Testis (tissue), 2 donors: ENCODE measurements at regions not wholly inside any gene's neighbourhood (a gene's known extent, or its start where the extent isn't known, plus 50 kb on each side); places are given as distances from the start of the nearest gene placed in this dataset.
A peak's percentile ranks its signal among the peaks of the same experiment; 100 is the strongest.

Experiments
- DNase-seq: peaks from one replicate; pipeline ENCODE4 v3.0.0-alpha.2; 2019
- H3K27ac ChIP-seq, 2 donors: fragments of 200-600 bp; sonication (generic); one replicate each; pipeline ENCODE4 v1.5.1; 2019
- H3K27me3 ChIP-seq: fragments of 200-600 bp; sonication (generic); one replicate; pipeline ENCODE4 v1.5.1; 2019
- H3K36me3 ChIP-seq: fragments of 200-600 bp; sonication (generic); one replicate; pipeline ENCODE4 v1.5.1; 2017; ENCODE audit warnings: low read depth; ENCODE audit errors: missing control alignments
- H3K4me1 ChIP-seq: fragments of 200-600 bp; sonication (generic); one replicate; pipeline ENCODE4 v1.5.1; 2019
- H3K4me3 ChIP-seq, 2 donors: fragments of 200-600 bp; sonication (generic); one replicate each; pipeline ENCODE4 v1.5.1; 2017 to 2019
- H3K9me3 ChIP-seq: fragments of 200-600 bp; sonication (generic); one replicate; pipeline ENCODE4 v1.5.1; 2017
- POLR2A ChIP-seq: fragments of 450-650 bp; IDR thresholded peaks from one replicate; pipeline ENCODE4 v1.6.1; 2017; ENCODE audit warnings: antibody characterized with exemption, mild to moderate bottlenecking, moderate library complexity
- WGBS, 2 donors: methylation state at CpG; one replicate each; pipeline ENCODE4 v1.1.5; 2018; 5-methylcytosine and 5-hydroxymethylcytosine counted together
- intact Hi-C: fragments of 100-400 bp; cut with DNase I; formaldehyde crosslinking; loops from one replicate; pipeline ENCODE4 v1.15.1; 2023; ENCODE audit warnings: low total_unique reads
- TF ChIP-seq, protein P1 (sequence below), 3 experiments: fragments of 450-650 bp in 2 of 3; fragments of 200-600 bp in 1 of 3; sonication (generic) in 1 of 3; IDR thresholded peaks; one replicate each; pipeline ENCODE4 v1.5.1; 2016 to 2019; ENCODE audit warnings: antibody characterized with exemption in 3 of 3, mild to moderate bottlenecking in 2 of 3, moderate library complexity in 1 of 3

DNA sequence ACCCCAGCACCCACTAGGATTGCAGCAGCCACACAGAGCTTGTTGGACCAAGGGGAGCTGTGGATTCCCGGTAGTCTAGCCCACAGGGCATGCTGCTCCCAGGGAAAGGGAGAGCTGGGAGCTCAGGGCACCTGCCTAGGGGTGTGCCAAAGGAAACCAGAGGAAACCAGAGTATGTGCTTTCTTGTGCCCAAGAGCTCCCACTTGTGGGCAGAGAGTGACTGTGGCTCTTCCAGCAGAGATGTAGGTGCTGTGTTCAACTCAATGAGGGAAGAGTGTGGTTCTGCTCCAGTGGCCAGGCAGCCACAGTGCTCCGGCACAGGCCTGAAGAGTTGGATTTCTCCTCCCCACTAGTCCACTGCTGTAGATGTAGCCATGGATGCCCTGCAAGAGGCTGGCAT, 1050.0 kb upstream of the INTU start:
- intact Hi-C loops = no loop called here
- H3K4me3 ChIP-seq = no peak overlapping the region
- no peaks in the 10 kb centered on the region for H3K27me3 ChIP-seq
- TF ChIP-seq, protein P1, sequence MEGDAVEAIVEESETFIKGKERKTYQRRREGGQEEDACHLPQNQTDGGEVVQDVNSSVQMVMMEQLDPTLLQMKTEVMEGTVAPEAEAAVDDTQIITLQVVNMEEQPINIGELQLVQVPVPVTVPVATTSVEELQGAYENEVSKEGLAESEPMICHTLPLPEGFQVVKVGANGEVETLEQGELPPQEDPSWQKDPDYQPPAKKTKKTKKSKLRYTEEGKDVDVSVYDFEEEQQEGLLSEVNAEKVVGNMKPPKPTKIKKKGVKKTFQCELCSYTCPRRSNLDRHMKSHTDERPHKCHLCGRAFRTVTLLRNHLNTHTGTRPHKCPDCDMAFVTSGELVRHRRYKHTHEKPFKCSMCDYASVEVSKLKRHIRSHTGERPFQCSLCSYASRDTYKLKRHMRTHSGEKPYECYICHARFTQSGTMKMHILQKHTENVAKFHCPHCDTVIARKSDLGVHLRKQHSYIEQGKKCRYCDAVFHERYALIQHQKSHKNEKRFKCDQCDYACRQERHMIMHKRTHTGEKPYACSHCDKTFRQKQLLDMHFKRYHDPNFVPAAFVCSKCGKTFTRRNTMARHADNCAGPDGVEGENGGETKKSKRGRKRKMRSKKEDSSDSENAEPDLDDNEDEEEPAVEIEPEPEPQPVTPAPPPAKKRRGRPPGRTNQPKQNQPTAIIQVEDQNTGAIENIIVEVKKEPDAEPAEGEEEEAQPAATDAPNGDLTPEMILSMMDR (IDR thresholded peaks at IDR 0.05) = no peak
- no peak for TF ChIP-seq POLR2A
- DNase-seq = peak; percentile 23
- no peaks in the 10 kb centered on the region for H3K4me1 ChIP-seq
- 95 to 100% methylated on average over 1 to 2 of the region's 2 CpGs for WGBS, 2 donors
- no peaks in the 10 kb centered on the region for H3K36me3 ChIP-seq
- no peak overlapping the region for H3K27ac ChIP-seq
- H3K9me3 ChIP-seq = no peaks in the 10 kb centered on the region

DNA sequence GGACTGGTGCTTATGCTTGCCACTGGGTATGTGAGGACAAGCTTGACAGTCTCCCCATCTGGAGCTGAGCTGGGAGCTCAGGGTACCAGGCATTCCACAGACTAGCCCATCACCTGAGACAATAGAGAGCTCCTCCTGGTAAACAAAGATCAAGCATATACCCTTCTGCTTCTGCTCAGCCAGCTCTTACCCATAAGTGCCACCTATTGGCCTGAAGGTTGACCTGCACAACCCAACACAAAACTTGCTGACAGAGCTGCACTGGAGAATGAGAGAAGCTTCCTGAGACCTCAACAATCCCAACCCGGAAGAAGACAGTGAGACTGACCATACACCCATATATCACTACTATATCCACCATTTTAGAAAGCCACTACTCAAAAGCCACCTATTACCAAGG, 1049.2 kb upstream of the INTU start:
- Histone ChIP-seq H3K27me3 (no peaks in the 10 kb centered on the region), H3K4me1 (no peaks in the 10 kb centered on the region), H3K27ac (no peak overlapping the region), H3K9me3 (no peaks in the 10 kb centered on the region), H3K4me3 (no peak overlapping the region), H3K36me3 (no peaks in the 10 kb centered on the region)
- intact Hi-C loops = no loop called here
- TF ChIP-seq, protein P1 (IDR thresholded peaks at IDR 0.05) = peak in 1 of 3 experiments; percentile 11
- no peak for TF ChIP-seq POLR2A
- peak; percentile 19 for DNase-seq
- WGBS, 2 donors = 92 to 100% methylated on average over 1 of the region's 1 CpG

DNA sequence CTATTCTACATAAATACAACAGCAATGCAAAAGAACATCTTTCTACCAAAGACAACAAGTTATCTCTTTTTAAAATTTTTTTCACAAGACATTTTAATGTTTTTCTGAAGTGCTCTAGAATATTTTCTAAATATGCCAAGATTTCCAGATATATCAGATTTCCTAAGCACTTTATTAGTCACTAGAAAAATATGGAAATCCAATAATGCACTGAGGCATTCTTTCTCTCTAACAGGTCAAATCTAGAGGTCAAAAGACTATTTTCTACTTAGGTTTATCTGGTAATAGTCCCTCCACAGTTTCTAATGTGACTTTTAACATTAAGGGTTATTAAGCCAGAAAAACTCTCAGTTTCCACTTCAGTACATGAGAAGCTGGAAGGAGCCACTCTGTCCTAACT, 1041.2 kb upstream of the INTU start:
- H3K9me3 ChIP-seq = no peaks in the 10 kb centered on the region
- H3K27me3 ChIP-seq = no peaks in the 10 kb centered on the region
- H3K4me1 ChIP-seq = no peaks in the 10 kb centered on the region
- no peak overlapping the region for H3K27ac ChIP-seq
- intact Hi-C loops = no loop called here
- no peak for TF ChIP-seq POLR2A
- TF ChIP-seq, protein P1 (IDR thresholded peaks at IDR 0.05) = no peak
- no peak overlapping the region for H3K4me3 ChIP-seq
- H3K36me3 ChIP-seq = no peaks in the 10 kb centered on the region
- DNase-seq = no peak

DNA sequence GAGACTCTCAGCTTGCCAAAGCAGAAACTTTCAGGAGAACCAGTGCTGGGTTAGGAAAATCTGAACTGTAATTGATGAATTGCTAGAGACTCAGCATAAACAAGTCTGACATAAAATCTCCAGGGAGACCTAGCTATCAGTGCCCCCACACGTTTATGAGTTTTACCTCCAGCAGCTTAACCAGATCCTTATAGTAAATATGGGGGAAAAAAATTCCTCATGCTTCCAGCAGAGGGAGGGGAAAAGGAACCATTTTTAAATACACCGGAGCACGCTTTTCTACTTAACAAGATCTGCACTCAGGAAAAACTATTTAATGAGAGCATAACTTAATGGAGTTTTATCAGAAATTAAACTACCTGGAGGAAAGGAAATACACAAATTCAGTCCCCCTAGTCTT, 1040.7 kb upstream of the INTU start:
- no peaks in the 10 kb centered on the region for H3K36me3 ChIP-seq
- 71 to 78% methylated on average over 3 of the region's 3 CpGs for WGBS, 2 donors
- no peaks in the 10 kb centered on the region for H3K27me3 ChIP-seq
- H3K9me3 ChIP-seq = no peaks in the 10 kb centered on the region
- DNase-seq = no peak
- no peak overlapping the region for H3K4me3 ChIP-seq
- no peaks in the 10 kb centered on the region for H3K4me1 ChIP-seq
- no peak for TF ChIP-seq POLR2A
- TF ChIP-seq, protein P1 (IDR thresholded peaks at IDR 0.05) = peak; percentile 19 to 53 (median 44)
- intact Hi-C loops = no loop called here
- H3K27ac ChIP-seq = no peak overlapping the region

DNA sequence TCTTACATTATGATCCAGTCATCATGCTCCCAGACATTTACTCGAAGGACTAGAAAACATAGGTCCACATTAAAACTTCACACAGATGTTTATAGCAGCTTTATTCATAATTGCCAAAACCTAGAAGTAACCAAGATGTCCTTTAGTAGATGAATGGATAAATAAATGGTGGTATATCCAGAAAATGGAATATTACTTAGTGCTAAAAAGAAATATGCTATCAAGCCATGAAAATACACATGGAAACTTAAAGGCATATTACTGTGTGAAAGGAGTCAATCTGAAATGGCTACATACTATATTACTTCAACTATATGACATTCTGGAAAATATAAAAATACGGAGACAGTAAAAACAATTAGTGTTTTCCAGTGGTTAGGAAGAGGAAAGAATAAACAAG, 1039.1 kb upstream of the INTU start:
- H3K4me1 ChIP-seq = no peaks in the 10 kb centered on the region
- no peak for DNase-seq
- H3K4me3 ChIP-seq = no peak overlapping the region
- no peaks in the 10 kb centered on the region for H3K9me3 ChIP-seq
- no peak overlapping the region for H3K27ac ChIP-seq
- TF ChIP-seq, protein P1 (IDR thresholded peaks at IDR 0.05) = no peak
- TF ChIP-seq POLR2A = no peak
- intact Hi-C loops = no loop called here
- no peaks in the 10 kb centered on the region for H3K27me3 ChIP-seq
- 95 to 96% methylated on average over 2 of the region's 2 CpGs for WGBS, 2 donors
- no peaks in the 10 kb centered on the region for H3K36me3 ChIP-seq
